H9 (cell line): ENCODE measurements at regions not wholly inside any gene's neighbourhood (a gene's known extent, or its start where the extent isn't known, plus 50 kb on each side); places are given as distances from the start of the nearest gene placed in this dataset.

ENCODE experiments used
- DNase-seq: peaks from one replicate; pipeline ENCODE4 v3.0.0-alpha.2; 2017
- H2AFZ ChIP-seq: one replicate; pipeline ENCODE4 v1.6.1; 2013; ENCODE audit warnings: mild to moderate bottlenecking, low read length, control low read depth, moderate library complexity
- H2AK5ac ChIP-seq: 2 replicates; pipeline ENCODE4 v1.6.1; 2013; ENCODE audit warnings: low read length, control low read depth, mixed read lengths; ENCODE audit not compliant: insufficient read length
- H2BK120ac ChIP-seq: one replicate; pipeline ENCODE4 v1.6.1; 2013; ENCODE audit warnings: low read depth, mild to moderate bottlenecking, low read length, control low read depth, inconsistent platforms; ENCODE audit not compliant: poor library complexity, severe bottlenecking
- H2BK12ac ChIP-seq: 2 replicates; pipeline ENCODE4 v1.6.1; 2013; ENCODE audit warnings: low read length, control low read depth, mixed read lengths, low read depth; ENCODE audit not compliant: insufficient read length
- H2BK15ac ChIP-seq: 2 replicates; pipeline ENCODE4 v1.6.1; 2013; ENCODE audit warnings: low read depth, low read length, control low read depth
- H2BK20ac ChIP-seq: one replicate; pipeline ENCODE4 v1.6.1; 2013; ENCODE audit warnings: low read depth, mild to moderate bottlenecking, low read length, control low read depth, inconsistent platforms; ENCODE audit not compliant: poor library complexity, severe bottlenecking
- H2BK5ac ChIP-seq: 2 replicates; pipeline ENCODE4 v1.6.1; 2013; ENCODE audit warnings: low read length, control low read depth, mixed read lengths; ENCODE audit not compliant: insufficient read length
- H3K14ac ChIP-seq: 2 replicates; pipeline ENCODE4 v1.6.1; 2013; ENCODE audit warnings: low read length, control low read depth; ENCODE audit not compliant: insufficient read depth
- H3K18ac ChIP-seq: 2 replicates; pipeline ENCODE4 v1.6.1; 2013; ENCODE audit warnings: low read depth, mild to moderate bottlenecking, mixed read lengths, low read length, control low read depth; ENCODE audit not compliant: insufficient read length
- H3K23ac ChIP-seq: 2 replicates; pipeline ENCODE4 v1.6.1; 2013; ENCODE audit warnings: low read length, control low read depth, mixed read lengths, low read depth; ENCODE audit not compliant: insufficient read length
- H3K23me2 ChIP-seq: 2 replicates; pipeline ENCODE4 v1.6.1; 2013; ENCODE audit warnings: low read depth, mild to moderate bottlenecking, mixed read lengths, low read length, control low read depth; ENCODE audit not compliant: insufficient read length, poor library complexity, severe bottlenecking
- H3K27ac ChIP-seq: 2 replicates; pipeline ENCODE4 v1.5.1; 2013; ENCODE audit warnings: low read length, control low read depth, mixed read lengths, low read depth; ENCODE audit not compliant: insufficient read length
- H3K27me3 ChIP-seq: 2 replicates; pipeline ENCODE4 v1.6.1; 2013; ENCODE audit warnings: low read length, control low read depth, inconsistent platforms; ENCODE audit not compliant: insufficient read depth
- H3K4ac ChIP-seq: 2 replicates; pipeline ENCODE4 v1.6.1; 2013; ENCODE audit warnings: low read depth, mild to moderate bottlenecking, control low read depth, inconsistent platforms, low read length, moderate library complexity
- H3K4me1 ChIP-seq: 2 replicates; pipeline ENCODE4 v1.6.1; 2013; ENCODE audit warnings: low read length, control low read depth, inconsistent platforms; ENCODE audit not compliant: insufficient read depth
- H3K4me2 ChIP-seq: 2 replicates; pipeline ENCODE4 v1.6.1; 2013; ENCODE audit warnings: low read length, control low read depth, mixed read lengths; ENCODE audit not compliant: insufficient read length, insufficient read depth
- H3K56ac ChIP-seq: 2 replicates; pipeline ENCODE4 v1.6.1; 2013; ENCODE audit warnings: low read depth, mild to moderate bottlenecking, mixed read lengths, low read length, control low read depth; ENCODE audit not compliant: insufficient read length
- H3K79me1 ChIP-seq: 2 replicates; pipeline ENCODE4 v1.6.1; 2013; ENCODE audit warnings: low read depth, mild to moderate bottlenecking, moderate library complexity, low read length, control low read depth, inconsistent platforms; ENCODE audit not compliant: insufficient read depth, poor library complexity, severe bottlenecking
- H3K79me2 ChIP-seq: 2 replicates; pipeline ENCODE4 v1.6.1; 2013; ENCODE audit warnings: low read length, control low read depth, inconsistent platforms; ENCODE audit not compliant: insufficient read depth
- H3K9ac ChIP-seq: 2 replicates; pipeline ENCODE4 v1.6.1; 2013; ENCODE audit warnings: low read length, control low read depth, mixed read lengths; ENCODE audit not compliant: insufficient read length; ENCODE audit errors: extremely low read depth
- H3K9me3 ChIP-seq: one replicate; pipeline ENCODE4 v1.6.1; 2013; ENCODE audit warnings: low read depth, low read length, inconsistent platforms; ENCODE audit not compliant: control insufficient read depth
- H3T11ph ChIP-seq: one replicate; pipeline ENCODE4 v1.6.1; 2013; ENCODE audit warnings: mild to moderate bottlenecking, low read length, control low read depth, inconsistent platforms
- H4K20me1 ChIP-seq: one replicate; pipeline ENCODE4 v1.6.1; 2013; ENCODE audit not compliant: control insufficient read depth, insufficient read length, insufficient read depth
- H4K5ac ChIP-seq: 2 replicates; pipeline ENCODE4 v1.6.1; 2013; ENCODE audit warnings: low read depth, mild to moderate bottlenecking, mixed read lengths, low read length, control low read depth; ENCODE audit not compliant: insufficient read length
- H4K8ac ChIP-seq: replicated peaks from 2 replicates; pipeline ENCODE4 v1.6.1; 2013; ENCODE audit warnings: low read length, control low read depth, mixed read lengths, low read depth; ENCODE audit not compliant: insufficient read length
- H4K91ac ChIP-seq: 2 replicates; pipeline ENCODE4 v1.6.1; 2013; ENCODE audit warnings: low read depth, mild to moderate bottlenecking, moderate library complexity, mixed read lengths, low read length, control low read depth; ENCODE audit not compliant: insufficient read length
- H3K27ac Mint-ChIP-seq, 3 experiments: 2 replicates in 2 of 3; 3 replicates in 1 of 3; pipeline ENCODE4 v1.8.0; 2020 to 2021; ENCODE audit warnings: mixed read lengths in 3 of 3, mild to moderate bottlenecking in 1 of 3, moderate library complexity in 1 of 3
- H3K27me3 Mint-ChIP-seq: 2 replicates; pipeline ENCODE4 v1.8.0; 2021; ENCODE audit warnings: low read depth, mild to moderate bottlenecking, moderate library complexity, mixed read lengths
- H3K36me3 Mint-ChIP-seq, 3 experiments: 2 replicates in 2 of 3; 3 replicates in 1 of 3; pipeline ENCODE4 v1.8.0; 2020 to 2021; ENCODE audit warnings: low read depth in 3 of 3, mixed read lengths in 3 of 3; ENCODE audit not compliant: insufficient read depth in 1 of 3
- H3K4me1 Mint-ChIP-seq, 2 experiments: 2 replicates each; pipeline ENCODE4 v1.8.0; 2020; ENCODE audit warnings: mixed read lengths in 2 of 2
- H3K4me3 Mint-ChIP-seq, 2 experiments: 2 replicates in 1 of 2; 3 replicates in 1 of 2; pipeline ENCODE4 v1.8.0; 2020 to 2021; ENCODE audit warnings: mild to moderate bottlenecking in 2 of 2, mixed read lengths in 2 of 2, moderate library complexity in 1 of 2
- H3K9me3 Mint-ChIP-seq, 2 experiments: 2 replicates in 1 of 2; 3 replicates in 1 of 2; pipeline ENCODE4 v1.8.0; 2020; ENCODE audit warnings: mild to moderate bottlenecking in 2 of 2, mixed read lengths in 2 of 2, moderate library complexity in 1 of 2
- WGBS: extraction: QIAGEN DNeasy Blood & Tissue Kit; methylation state at CpG from one replicate; pipeline ENCODE4 v1.1.7; 2013; ENCODE audit warnings: missing lambda C conversion rate, low lambda C conversion rate, mixed read lengths; ENCODE audit not compliant: insufficient read length; ENCODE audit errors: extremely low coverage; 5-methylcytosine and 5-hydroxymethylcytosine counted together
- TF ChIP-seq, protein P1 (sequence below): fragments of 200-600 bp; sonication (generic); conservative IDR thresholded peaks from 3 replicates; pipeline ENCODE4 v1.8.0; 2021; ENCODE audit warnings: antibody characterized with exemption, mild to moderate bottlenecking

DNA sequence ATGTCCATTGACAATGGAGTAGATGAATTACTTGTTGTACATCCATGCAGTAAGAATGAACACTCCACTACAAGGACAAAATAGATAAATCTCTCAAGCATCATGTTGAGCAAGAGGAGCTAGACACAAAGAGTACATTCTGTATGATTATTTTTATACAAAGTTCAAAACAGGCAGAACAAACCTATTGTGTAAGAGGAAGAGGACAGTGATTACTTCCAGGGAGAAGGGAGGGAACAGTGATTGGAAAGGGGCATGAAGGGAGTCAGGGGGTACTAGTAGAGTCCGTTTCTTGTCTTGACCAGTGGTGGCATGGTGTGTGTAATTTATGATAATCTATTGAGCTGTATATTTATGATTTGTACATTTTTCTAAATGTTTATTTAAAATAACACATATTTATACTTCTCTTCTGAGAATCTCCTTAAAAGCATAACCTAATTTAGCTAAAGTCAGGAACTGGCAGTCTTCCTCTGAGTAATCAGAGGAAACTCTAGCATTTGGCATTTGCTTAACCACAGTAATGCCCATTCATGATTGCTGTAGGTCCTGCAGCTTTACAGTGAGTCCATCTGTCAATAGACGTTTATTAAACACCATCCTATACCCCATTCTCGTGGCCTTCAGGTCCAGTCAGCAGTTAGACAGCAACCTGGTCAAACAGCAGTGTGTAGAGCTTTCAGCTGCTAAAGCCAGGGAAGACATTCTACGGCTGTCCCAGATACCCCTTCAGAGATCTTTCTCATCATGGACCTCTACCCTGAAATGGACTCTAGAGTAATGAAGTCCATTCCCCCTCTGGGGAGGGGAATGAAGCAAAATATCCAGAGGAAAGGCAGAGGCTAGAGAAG is 114.1 kb upstream of the GALNT2 start:
- H2AFZ ChIP-seq, result no peak overlapping the region

More for the DNA sequence above, 114.1 kb upstream of the GALNT2 start:
- no peaks in the 10 kb centered on the region for H3K23me2 ChIP-seq
- no peak overlapping the region for H4K8ac ChIP-seq
- no peaks in the 10 kb centered on the region for H4K20me1 ChIP-seq
- H3K23ac ChIP-seq, result no peak overlapping the region
- H3K4me2 ChIP-seq, result no peak overlapping the region
- TF ChIP-seq, protein P1, sequence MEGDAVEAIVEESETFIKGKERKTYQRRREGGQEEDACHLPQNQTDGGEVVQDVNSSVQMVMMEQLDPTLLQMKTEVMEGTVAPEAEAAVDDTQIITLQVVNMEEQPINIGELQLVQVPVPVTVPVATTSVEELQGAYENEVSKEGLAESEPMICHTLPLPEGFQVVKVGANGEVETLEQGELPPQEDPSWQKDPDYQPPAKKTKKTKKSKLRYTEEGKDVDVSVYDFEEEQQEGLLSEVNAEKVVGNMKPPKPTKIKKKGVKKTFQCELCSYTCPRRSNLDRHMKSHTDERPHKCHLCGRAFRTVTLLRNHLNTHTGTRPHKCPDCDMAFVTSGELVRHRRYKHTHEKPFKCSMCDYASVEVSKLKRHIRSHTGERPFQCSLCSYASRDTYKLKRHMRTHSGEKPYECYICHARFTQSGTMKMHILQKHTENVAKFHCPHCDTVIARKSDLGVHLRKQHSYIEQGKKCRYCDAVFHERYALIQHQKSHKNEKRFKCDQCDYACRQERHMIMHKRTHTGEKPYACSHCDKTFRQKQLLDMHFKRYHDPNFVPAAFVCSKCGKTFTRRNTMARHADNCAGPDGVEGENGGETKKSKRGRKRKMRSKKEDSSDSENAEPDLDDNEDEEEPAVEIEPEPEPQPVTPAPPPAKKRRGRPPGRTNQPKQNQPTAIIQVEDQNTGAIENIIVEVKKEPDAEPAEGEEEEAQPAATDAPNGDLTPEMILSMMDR, result no peak
- H2BK120ac ChIP-seq, result no peak overlapping the region
- H3K9me3 Mint-ChIP-seq, result peaks cover 3 to 4% of the 10 kb centered on the region in 2 experiments; a peak in 2 of 5 replicates
- no peak overlapping the region for H2BK20ac ChIP-seq
- no peak overlapping the region for H3K56ac ChIP-seq
- DNase-seq, result no peak
- no peak overlapping the region for H4K5ac ChIP-seq
- no peak overlapping the region for H3K27ac Mint-ChIP-seq
- no peak overlapping the region for H3T11ph ChIP-seq
- H2BK15ac ChIP-seq, result no peak overlapping the region
- no peak overlapping the region for H2AK5ac ChIP-seq
- H3K9me3 ChIP-seq, result no peaks in the 10 kb centered on the region
- no peaks in the 10 kb centered on the region for H3K4me1 ChIP-seq
- peaks cover 2 to 6% (median 3%) of the 10 kb centered on the region in 3 experiments; a peak in 5 of 7 replicates for H3K36me3 Mint-ChIP-seq
- H3K27me3 Mint-ChIP-seq, result no peaks in the 10 kb centered on the region; the same call in 1 of the 2 replicates
- no peak overlapping the region for H2BK5ac ChIP-seq
- H4K91ac ChIP-seq, result no peak overlapping the region
- no peaks in the 10 kb centered on the region for H3K79me2 ChIP-seq
- H3K4me3 Mint-ChIP-seq, result no peak overlapping the region
- H3K4ac ChIP-seq, result no peak overlapping the region
- no peak overlapping the region for H3K18ac ChIP-seq
- H3K4me1 Mint-ChIP-seq, result peaks cover 3 to 9% of the 10 kb centered on the region in 2 experiments
- no peak overlapping the region for H2BK12ac ChIP-seq
- H3K27ac ChIP-seq, result no peak overlapping the region
- H3K79me1 ChIP-seq, result no peaks in the 10 kb centered on the region
- H3K9ac ChIP-seq, result no peak overlapping the region
- H3K27me3 ChIP-seq, result no peaks in the 10 kb centered on the region
- no CpG with 5 or more reads among the region's 4 CpGs for WGBS
- H3K14ac ChIP-seq, result no peak overlapping the region
